ENCODE measurements at regions not wholly inside any gene's neighbourhood (a gene's known extent, or its start where the extent isn't known, plus 50 kb on each side); places are given as distances from the start of the nearest gene placed in this dataset.
"Not testable (repeated sequence)": the region's sequence is repeated elsewhere in the genome, so short reads cannot be mapped to it uniquely, and the experiment has no call there.

- no peak for DNase-seq (ENCODE audit: low read depth)
Observed at GRCh38 chr10:81116201-81116600, 578.5 kb downstream of the SH2D4B start.

DNA sequence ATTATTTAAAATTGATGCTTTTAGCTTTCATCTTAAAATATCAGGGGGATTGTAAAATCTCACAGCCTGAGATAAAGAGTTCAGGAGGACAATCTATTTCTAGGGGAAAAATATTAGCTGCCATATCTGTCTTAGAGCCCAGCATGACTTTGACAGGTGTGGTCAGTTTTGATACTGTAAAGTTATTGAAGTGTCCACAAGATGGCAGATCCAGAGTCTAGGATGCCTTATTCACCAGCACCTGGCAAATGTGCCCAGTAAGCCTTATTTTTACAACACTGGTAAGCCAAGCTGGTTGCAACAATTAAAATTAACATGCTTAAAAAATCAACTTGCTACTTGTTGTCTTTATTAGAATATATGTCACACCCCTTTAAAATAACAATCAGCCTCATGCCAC is 579.3 kb downstream of the SH2D4B start:
- no peak for DNase-seq (ENCODE audit: low read depth)

DNA sequence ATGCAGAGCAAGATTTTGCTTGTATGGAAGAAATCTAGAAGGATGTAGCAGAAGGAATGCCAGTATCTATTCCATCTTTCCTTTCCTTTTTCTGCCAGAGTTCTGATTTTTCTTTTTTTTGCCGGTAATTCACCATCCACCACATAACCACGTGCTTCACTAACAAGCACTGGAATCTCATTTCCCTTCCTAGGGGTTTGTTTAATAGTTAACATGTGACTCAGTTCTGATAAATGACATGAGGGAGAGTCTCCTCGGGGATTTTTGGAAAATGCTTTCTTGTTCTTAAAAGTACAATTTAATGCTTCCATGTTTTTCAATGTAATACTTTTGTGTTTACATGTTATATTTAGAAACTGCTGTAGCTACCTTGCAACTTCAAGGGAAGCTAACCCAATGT is 590.2 kb downstream of the SH2D4B start:
- DNase-seq (ENCODE audit: low read depth): no peak

- DNase-seq (ENCODE audit: low read depth): no peak
Observed at GRCh38 chr10:81130014-81130413, 592.3 kb downstream of the SH2D4B start.

DNA sequence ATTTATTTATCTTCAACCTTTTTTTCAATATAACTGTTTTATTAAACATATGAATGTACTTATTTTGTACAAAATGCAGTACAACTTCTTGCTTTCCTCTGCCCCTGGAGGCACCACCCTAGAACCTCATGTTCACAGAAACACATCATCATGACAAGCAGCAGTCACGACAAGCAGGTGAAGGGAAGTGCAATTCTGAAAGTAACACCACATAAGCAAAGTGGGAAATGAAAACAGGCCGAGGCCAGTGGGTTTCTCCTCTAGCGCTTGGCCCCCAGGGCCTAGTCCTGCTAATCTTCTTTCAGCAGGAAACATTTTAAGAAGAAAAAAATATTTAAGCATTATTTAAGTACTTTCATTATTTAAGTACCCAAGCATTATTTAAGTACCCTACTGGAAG is 598.1 kb downstream of the SH2D4B start:
- no peak for DNase-seq (ENCODE audit: low read depth)

DNA sequence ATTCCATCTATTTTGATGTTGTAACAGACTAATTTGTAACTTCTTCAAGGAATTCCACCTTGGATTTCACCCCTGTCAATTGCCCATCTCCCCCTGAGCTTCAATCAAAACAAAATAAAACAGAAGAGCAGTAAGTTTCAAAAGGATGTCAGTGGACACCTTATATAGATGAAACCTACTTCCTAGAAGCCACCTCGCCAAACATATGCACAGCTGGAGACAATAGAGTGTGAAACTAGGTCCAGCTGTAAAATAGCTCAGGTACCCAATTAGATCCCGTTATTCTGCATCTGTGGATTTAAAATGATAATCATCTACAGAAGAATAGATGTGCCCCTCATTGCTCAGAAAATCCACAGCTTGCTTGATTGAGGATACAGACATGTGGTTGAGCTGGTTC is 598.6 kb downstream of the SH2D4B start:
- DNase-seq (ENCODE audit: low read depth): no peak

GRCh38 chr10:81145975-81146374 is 608.3 kb downstream of the SH2D4B start:
- no peak for DNase-seq (ENCODE audit: low read depth)

GRCh38 chr10:81146436-81146835 is 608.7 kb downstream of the SH2D4B start:
- DNase-seq (ENCODE audit: low read depth): no peak

GRCh38 chr10:81152656-81153055 is 615.0 kb downstream of the SH2D4B start:
- DNase-seq (ENCODE audit: low read depth): no peak

- DNase-seq (ENCODE audit: low read depth): no peak
Observed at GRCh38 chr10:81157681-81158080, 620.0 kb downstream of the SH2D4B start.

DNA sequence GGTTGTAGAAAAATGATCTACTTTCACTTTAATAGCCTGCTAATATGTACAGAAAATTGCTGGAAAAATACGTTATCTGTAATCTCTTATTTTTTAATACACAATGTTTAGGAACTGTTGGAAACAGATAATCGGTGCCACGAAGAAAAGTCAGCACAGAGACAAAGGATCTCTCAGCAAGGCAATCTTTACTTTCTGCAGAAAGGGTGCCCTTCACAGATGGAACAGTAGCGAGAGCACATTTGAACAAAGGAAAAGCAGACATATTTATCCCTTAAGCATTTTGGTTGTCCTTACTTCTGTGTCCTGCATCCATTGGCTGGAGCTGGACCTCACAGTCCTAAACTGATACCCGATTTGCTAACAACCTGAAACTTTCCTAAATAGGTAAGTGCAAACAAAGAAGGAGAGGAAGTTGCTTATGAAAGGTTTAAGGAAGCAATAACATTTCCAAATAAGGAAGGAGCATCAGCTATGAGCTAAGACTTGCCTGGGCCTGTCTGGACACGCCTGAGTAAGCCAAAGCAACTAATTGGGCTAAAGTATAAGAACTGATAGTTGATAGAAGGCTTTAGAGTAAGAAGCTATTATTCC is 640.0 kb downstream of the SH2D4B start:
- no peak for DNase-seq (ENCODE audit: low read depth)

DNA sequence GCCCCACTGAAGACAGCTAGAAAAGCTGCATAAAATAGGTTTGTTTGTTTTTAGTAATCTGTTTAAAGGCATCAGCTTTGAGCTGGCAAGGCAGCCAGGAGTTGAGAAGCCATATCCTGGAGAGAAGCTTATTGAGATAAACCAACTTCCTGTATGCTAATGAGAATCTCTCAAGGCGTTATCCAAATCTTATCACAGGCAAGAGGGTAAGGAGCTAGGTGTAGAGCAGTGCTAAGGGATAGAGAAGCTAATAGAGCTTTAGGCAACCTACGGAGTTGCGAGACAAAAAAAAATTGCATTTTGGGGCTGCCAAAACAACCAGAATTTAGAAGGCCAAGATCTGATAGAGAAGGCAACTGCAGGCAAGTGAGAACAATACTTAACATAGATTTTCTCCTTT is 641.6 kb downstream of the SH2D4B start:
- DNase-seq (ENCODE audit: low read depth): no peak

DNA sequence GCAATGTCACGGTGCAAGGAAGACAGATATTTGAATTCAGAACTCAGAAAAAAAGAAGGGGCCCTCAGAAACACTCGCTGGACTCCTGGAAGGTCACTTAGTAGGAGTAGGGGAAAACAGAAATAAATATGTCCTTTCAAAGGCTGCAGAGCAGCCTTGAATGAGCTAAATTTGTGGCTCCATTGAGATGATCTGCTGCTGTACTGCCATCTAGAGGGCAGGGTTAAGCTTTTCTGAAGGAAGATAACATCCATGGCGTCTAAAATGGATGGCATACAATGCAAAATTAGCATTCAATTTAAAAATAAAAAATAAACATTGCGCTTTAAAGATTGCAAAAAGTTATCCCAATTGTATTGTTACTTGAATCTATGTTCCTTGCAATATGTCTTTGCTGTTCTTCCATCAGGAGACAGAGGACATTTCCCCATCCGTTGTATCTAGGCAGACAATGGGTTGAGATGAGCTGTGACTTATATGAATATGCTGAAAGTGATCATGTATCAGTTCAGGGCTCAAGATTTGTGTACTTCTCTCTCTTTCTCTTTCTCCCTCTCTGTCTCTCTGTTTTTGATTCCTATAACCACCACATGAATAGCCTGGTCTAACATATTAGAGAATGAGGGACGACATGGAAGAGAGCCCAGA is 642.2 kb downstream of the SH2D4B start:
- no peak for DNase-seq (ENCODE audit: low read depth)

DNA sequence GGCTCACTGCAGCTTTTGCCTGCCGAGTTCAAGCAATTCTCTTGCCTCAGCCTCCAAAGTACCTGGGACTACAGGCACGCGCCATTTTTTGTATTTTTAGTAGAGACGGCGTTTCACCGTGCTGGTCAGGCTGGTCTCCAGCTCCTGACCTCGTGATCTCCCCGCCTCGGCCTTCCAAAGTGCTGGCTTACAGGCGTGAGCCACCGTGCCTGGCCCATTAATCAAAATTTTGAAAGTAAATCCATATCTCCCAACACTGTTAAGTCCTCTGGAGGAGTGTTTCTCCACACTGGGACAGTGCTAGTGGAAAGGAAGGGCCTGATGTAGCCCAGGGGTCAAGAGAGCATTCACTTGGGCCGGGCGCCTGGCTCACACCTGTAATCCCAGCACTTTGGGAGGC is 644.6 kb downstream of the SH2D4B start:
- DNase-seq (ENCODE audit: low read depth): no peak

GRCh38 chr10:81192221-81192788 is 654.6 kb downstream of the SH2D4B start:
- no peak for DNase-seq (ENCODE audit: low read depth)

DNA sequence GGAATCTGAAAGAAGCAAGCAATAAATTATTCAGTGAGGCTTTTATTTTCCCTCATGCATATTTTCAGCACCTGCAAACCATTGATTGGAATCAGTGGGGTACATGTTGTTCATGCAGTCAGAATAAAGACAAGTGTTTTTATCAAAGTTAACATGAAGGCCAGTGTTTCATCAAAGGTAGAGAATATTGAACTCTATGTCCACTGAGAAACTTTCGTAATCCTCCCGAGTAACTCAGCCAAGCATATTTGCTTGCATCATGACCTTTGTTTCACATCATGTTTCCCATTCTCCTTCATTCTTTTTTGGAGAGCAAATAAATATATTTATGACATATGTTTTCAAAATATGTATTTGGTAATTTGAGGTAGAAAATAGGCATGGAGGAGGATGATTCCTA is 663.1 kb downstream of the SH2D4B start:
- no peak for DNase-seq (ENCODE audit: low read depth)

- DNase-seq (ENCODE audit: low read depth): not testable (repeated sequence)
Observed at GRCh38 chr10:81207359-81207758, 667.6 kb upstream of the NRG3 start.

DNA sequence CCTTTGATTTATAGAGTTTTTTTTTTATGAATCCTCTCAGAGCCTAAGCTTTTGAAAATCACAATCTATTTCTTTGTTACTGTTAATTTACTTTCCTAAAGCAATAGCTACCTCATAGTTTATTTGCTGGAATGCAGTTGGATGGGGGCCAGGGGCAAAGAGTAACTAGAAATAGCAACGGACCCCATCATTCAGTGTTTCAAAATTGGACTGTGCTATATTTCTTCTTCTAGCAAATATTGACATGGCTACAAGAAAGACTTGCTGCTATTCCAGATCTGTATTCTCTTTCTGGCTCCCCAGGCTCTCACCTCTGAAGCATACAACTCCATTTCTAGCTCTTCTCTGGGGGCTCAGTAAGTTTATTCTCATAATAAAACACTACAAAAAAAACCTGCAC is 661.6 kb upstream of the NRG3 start:
- DNase-seq (ENCODE audit: low read depth): no peak

DNA sequence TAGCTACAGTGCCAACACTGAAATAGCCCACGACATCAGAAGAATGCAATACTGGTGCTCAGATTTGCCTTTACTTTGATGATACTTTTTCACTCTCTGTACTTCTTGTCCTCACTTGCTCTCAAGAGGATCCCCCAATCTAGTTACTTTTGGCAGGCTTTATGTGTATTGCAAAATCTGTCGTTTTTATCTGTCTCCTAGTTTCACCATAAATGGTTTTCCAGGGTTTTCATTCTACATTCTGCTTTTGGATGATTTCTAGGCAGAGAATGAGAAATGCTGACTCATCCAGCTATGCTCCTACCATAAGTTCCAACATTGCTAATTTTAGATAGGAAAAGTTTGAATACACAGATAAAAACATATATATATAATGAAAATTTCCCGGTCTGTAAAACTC is 659.5 kb upstream of the NRG3 start:
- no peak for DNase-seq (ENCODE audit: low read depth)

- no peak for DNase-seq (ENCODE audit: low read depth)
Observed at GRCh38 chr10:81216949-81217348, 658.0 kb upstream of the NRG3 start.

- DNase-seq (ENCODE audit: low read depth): no peak
Observed at GRCh38 chr10:81218307-81218706, 656.7 kb upstream of the NRG3 start.

DNA sequence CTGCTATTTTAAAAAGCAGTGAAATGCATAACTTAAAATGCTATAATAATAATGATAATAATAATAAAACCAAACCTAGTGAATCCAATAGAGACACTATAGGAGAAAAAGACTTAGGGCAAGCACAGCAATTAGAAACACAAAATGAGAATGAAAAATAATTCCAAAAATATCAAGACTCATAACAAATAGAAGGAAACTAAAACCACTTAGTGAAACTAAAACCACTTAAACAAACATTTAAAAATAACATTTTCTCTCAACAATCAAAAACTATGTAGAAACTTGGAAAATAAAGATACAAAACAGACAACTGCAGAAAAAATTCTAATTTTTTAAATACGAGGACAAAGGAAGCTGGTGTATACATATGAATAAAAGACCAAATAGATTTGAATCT is 655.2 kb upstream of the NRG3 start:
- DNase-seq (ENCODE audit: low read depth): no peak

GRCh38 chr10:81248886-81249285 is 626.1 kb upstream of the NRG3 start:
- no peak for DNase-seq (ENCODE audit: low read depth)

All from stimulated activated CD8-positive, alpha-beta memory T cell treated with anti-CD3 and anti-CD28 coated beads, Interleukin-12 subunit alpha, Interleukin-12 subunit beta, amount 100 ng/mL, for 1 hour (primary cell).